ENCODE measurements at regions not wholly inside any gene's neighbourhood (a gene's known extent, or its start where the extent isn't known, plus 50 kb on each side); places are given as distances from the start of the nearest gene placed in this dataset.

- Histone ChIP-seq H3K27ac (no peak overlapping the region), H3K9me3 (ENCODE audit: low read depth) (no peaks in the 10 kb centered on the region), H3K4me1 (ENCODE audit: low read depth) (peaks cover 9% of the 10 kb centered on the region), H3K36me3 (no peaks in the 10 kb centered on the region), H3K27me3 (no peaks in the 10 kb centered on the region), H3K4me3 (no peak overlapping the region)
- no peak for DNase-seq (ENCODE audit: low read depth in 1 of 2, low spot score in 1 of 2)
- TF ChIP-seq, protein P1, sequence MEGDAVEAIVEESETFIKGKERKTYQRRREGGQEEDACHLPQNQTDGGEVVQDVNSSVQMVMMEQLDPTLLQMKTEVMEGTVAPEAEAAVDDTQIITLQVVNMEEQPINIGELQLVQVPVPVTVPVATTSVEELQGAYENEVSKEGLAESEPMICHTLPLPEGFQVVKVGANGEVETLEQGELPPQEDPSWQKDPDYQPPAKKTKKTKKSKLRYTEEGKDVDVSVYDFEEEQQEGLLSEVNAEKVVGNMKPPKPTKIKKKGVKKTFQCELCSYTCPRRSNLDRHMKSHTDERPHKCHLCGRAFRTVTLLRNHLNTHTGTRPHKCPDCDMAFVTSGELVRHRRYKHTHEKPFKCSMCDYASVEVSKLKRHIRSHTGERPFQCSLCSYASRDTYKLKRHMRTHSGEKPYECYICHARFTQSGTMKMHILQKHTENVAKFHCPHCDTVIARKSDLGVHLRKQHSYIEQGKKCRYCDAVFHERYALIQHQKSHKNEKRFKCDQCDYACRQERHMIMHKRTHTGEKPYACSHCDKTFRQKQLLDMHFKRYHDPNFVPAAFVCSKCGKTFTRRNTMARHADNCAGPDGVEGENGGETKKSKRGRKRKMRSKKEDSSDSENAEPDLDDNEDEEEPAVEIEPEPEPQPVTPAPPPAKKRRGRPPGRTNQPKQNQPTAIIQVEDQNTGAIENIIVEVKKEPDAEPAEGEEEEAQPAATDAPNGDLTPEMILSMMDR (IDR thresholded peaks at IDR 0.05; ENCODE audit: low read depth, low read length) = no peak
Observed at GRCh38 chr5:10155897-10156667, 93.6 kb downstream of the ATPSCKMT start.

DNA sequence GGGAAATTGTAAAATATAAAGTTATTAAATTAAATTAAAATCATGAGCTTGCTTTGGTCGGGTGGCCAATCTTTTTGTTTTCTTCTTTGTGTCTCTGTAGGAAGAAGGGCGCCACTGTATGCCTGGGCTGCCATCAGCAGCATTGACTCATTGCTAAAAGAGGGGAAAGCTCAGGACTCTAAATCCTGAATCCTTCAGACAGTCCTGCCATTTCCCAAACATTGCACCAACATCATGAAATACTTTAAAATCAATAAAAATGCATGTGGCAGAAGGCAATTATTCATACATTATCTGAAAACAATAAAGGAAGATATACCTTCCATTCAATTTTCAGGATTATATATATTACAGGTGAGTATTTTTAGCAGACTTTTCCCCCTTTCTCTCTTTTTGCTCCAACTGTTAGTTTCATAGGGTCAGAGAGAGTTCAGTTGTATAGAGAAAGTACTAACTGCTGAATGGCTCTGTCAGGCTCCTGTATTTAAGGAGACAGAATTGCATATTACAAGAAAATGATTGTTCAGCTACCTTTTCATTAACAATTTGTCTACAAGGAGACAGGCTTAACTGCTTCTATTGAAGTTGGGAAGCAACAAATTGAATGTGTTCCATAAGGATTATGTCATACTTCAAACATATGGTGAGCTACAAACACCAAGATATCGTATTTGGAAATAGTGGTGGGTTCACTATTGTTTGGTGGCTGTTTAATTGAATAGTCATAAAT lies 95.7 kb downstream of the ATPSCKMT start:
- TF ChIP-seq, protein P1 (IDR thresholded peaks at IDR 0.05; ENCODE audit: low read depth, low read length) = no peak

DNA sequence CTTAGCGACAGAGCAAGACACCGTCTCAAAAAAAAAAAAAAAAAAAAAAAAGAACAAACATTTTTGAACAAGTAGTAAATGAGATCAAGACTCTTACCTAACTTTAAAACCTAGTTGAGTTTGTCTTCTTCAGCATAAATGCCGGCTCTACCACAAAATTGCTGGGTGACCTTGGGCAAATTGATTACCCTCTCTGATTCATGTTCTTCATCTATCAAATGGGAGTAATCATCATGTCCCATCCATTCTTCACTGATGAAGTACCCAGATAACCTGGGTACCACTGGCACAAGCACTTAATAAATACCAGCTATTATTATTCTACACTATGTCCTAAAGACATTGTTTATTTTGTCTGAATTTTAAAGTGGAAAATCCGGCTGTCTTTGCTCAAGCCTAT lies 96.3 kb downstream of the ATPSCKMT start:
- TF ChIP-seq, protein P1 (IDR thresholded peaks at IDR 0.05; ENCODE audit: low read depth, low read length) = no peak
- Histone ChIP-seq H3K27me3 (no peaks in the 10 kb centered on the region), H3K4me3 (no peak overlapping the region), H3K27ac (no peak overlapping the region), H3K9me3 (ENCODE audit: low read depth) (no peaks in the 10 kb centered on the region), H3K36me3 (no peaks in the 10 kb centered on the region), H3K4me1 (ENCODE audit: low read depth) (peaks cover 7% of the 10 kb centered on the region)
- DNase-seq (ENCODE audit: low read depth in 1 of 2, low spot score in 1 of 2) = no peak

More for the DNA sequence above, 95.7 kb downstream of the ATPSCKMT start:
- DNase-seq (ENCODE audit: low read depth in 1 of 2, low spot score in 1 of 2) = no peak
- Histone ChIP-seq H3K27ac (no peak overlapping the region), H3K9me3 (ENCODE audit: low read depth) (no peaks in the 10 kb centered on the region), H3K4me3 (no peak overlapping the region), H3K36me3 (no peaks in the 10 kb centered on the region), H3K27me3 (no peaks in the 10 kb centered on the region), H3K4me1 (ENCODE audit: low read depth) (peaks cover 7% of the 10 kb centered on the region)

- H3K36me3 ChIP-seq = no peaks in the 10 kb centered on the region
- H3K4me1 ChIP-seq (ENCODE audit: low read depth) = peaks cover 7% of the 10 kb centered on the region
- no peak overlapping the region for H3K4me3 ChIP-seq
- no peak overlapping the region for H3K27ac ChIP-seq
- TF ChIP-seq, protein P1 (IDR thresholded peaks at IDR 0.05; ENCODE audit: low read depth, low read length) = no peak
- DNase-seq (ENCODE audit: low read depth in 1 of 2, low spot score in 1 of 2) = no peak
- H3K9me3 ChIP-seq (ENCODE audit: low read depth) = no peaks in the 10 kb centered on the region
- no peaks in the 10 kb centered on the region for H3K27me3 ChIP-seq
Observed at GRCh38 chr5:10151656-10152055, 98.0 kb downstream of the ATPSCKMT start.

GRCh38 chr5:10149911-10150310 lies 99.8 kb downstream of the ATPSCKMT start:
- TF ChIP-seq, protein P1 (IDR thresholded peaks at IDR 0.05; ENCODE audit: low read depth, low read length) = no peak
- H3K4me1 ChIP-seq (ENCODE audit: low read depth) = peaks cover 7% of the 10 kb centered on the region
- no peak overlapping the region for H3K27ac ChIP-seq
- no peaks in the 10 kb centered on the region for H3K36me3 ChIP-seq
- DNase-seq (ENCODE audit: low read depth in 1 of 2, low spot score in 1 of 2) = no peak
- no peaks in the 10 kb centered on the region for H3K27me3 ChIP-seq
- H3K9me3 ChIP-seq (ENCODE audit: low read depth) = no peaks in the 10 kb centered on the region
- H3K4me3 ChIP-seq = no peak overlapping the region

All from cardiac muscle cell (in vitro differentiated cells and primary cell).